GM23338 (cell line): ENCODE measurements at regions not wholly inside any gene's neighbourhood (a gene's known extent, or its start where the extent isn't known, plus 50 kb on each side); places are given as distances from the start of the nearest gene placed in this dataset.

ENCODE experiments used
- ATAC-seq: fragments of 200-7000 bp; cut with Tn5 transposase; 3 replicates; pipeline ENCODE4 v1.9.1; 2020
- DNase-seq: peaks from one replicate; pipeline ENCODE4 v3.0.0-alpha.2; 2015; ENCODE audit warnings: low spot score
- H2AFZ ChIP-seq: fragments of 200-600 bp; sonication (generic); 2 replicates; pipeline ENCODE4 v1.8.0; 2016; ENCODE audit warnings: antibody characterized with exemption, mild to moderate bottlenecking, moderate library complexity
- H3F3A ChIP-seq: fragments of 200-600 bp; sonication (generic); replicated peaks from 2 replicates; pipeline ENCODE4 v1.8.0; 2017; ENCODE audit warnings: antibody characterized with exemption, mixed run types, low read depth
- H3K27ac ChIP-seq: fragments of 200-600 bp; sonication (generic); 2 replicates; pipeline ENCODE4 v1.6.1; 2016; ENCODE audit warnings: low read depth
- H3K27me3 ChIP-seq: fragments of 200-600 bp; sonication (generic); 2 replicates; pipeline ENCODE4 v1.8.0; 2016; ENCODE audit warnings: mild to moderate bottlenecking, mixed run types, moderate library complexity; ENCODE audit not compliant: insufficient read depth
- H3K36me3 ChIP-seq: fragments of 200-600 bp; sonication (generic); 2 replicates; pipeline ENCODE4 v1.8.0; 2016; ENCODE audit warnings: mild to moderate bottlenecking; ENCODE audit not compliant: insufficient read depth
- H3K4me1 ChIP-seq: fragments of 200-600 bp; sonication (generic); 2 replicates; pipeline ENCODE4 v1.8.0; 2016; ENCODE audit warnings: mild to moderate bottlenecking, moderate library complexity; ENCODE audit not compliant: insufficient read depth
- H3K4me2 ChIP-seq: fragments of 200-600 bp; sonication (generic); 2 replicates; pipeline ENCODE4 v1.7.1; 2017; ENCODE audit warnings: mixed run types
- H3K4me3 ChIP-seq: fragments of 200-600 bp; sonication (generic); 2 replicates; pipeline ENCODE4 v1.6.1; 2016; ENCODE audit warnings: mixed run types
- H3K79me2 ChIP-seq: fragments of 200-600 bp; sonication (generic); replicated peaks from 2 replicates; pipeline ENCODE4 v1.8.0; 2017; ENCODE audit warnings: mild to moderate bottlenecking; ENCODE audit not compliant: insufficient read depth
- H3K9me2 ChIP-seq: fragments of 200-600 bp; sonication (generic); 2 replicates; pipeline ENCODE4 v1.8.0; 2017; ENCODE audit not compliant: insufficient read depth
- H4K20me1 ChIP-seq: fragments of 200-600 bp; sonication (generic); replicated peaks from 2 replicates; pipeline ENCODE4 v1.8.0; 2017; ENCODE audit warnings: mild to moderate bottlenecking; ENCODE audit not compliant: insufficient read depth
- H3K27ac Mint-ChIP-seq: 2 replicates; pipeline ENCODE4 v1.8.0; 2020; ENCODE audit warnings: inconsistent platforms, mild to moderate bottlenecking, moderate library complexity, mixed read lengths
- H3K27me3 Mint-ChIP-seq: 3 replicates; pipeline ENCODE4 v1.8.0; 2022; ENCODE audit warnings: low read depth, mild to moderate bottlenecking, moderate library complexity, mixed read lengths, inconsistent platforms; ENCODE audit not compliant: insufficient read depth, poor library complexity
- H3K36me3 Mint-ChIP-seq: 3 replicates; pipeline ENCODE4 v1.8.0; 2021; ENCODE audit warnings: low read depth, mild to moderate bottlenecking, inconsistent platforms, moderate library complexity, mixed read lengths
- H3K4me1 Mint-ChIP-seq: 3 replicates; pipeline ENCODE4 v1.8.0; 2020; ENCODE audit warnings: mild to moderate bottlenecking, inconsistent platforms, mixed read lengths
- H3K4me3 Mint-ChIP-seq: 3 replicates; pipeline ENCODE4 v1.8.0; 2021; ENCODE audit warnings: moderate library complexity, mild to moderate bottlenecking, inconsistent platforms, mixed read lengths
- H3K9me3 Mint-ChIP-seq: 3 replicates; pipeline ENCODE4 v1.8.0; 2020; ENCODE audit warnings: moderate library complexity, mild to moderate bottlenecking, inconsistent platforms, mixed read lengths
- CREB1 ChIP-seq: fragments of 250-450 bp; sonication (Bioruptor Pico); IDR thresholded peaks from 2 replicates; pipeline ENCODE4 v1.5.0; 2020; ENCODE audit warnings: low read depth, mild to moderate bottlenecking, moderate library complexity
- CTCF ChIP-seq, 2 experiments: fragments of 200-600 bp in 1 of 2; sonication (generic) in 1 of 2; conservative IDR thresholded peaks; 2 replicates each; pipeline versions ENCODE4 v1.5.1 to v1.6.1; 2016 to 2017; ENCODE audit warnings: antibody characterized with exemption in 2 of 2, low read depth in 2 of 2, mild to moderate bottlenecking in 2 of 2, moderate library complexity in 1 of 2
- EZH2phosphoT487 ChIP-seq: fragments of 200-600 bp; sonication (generic); IDR thresholded peaks from one replicate; pipeline ENCODE4 v1.8.1; 2018; ENCODE audit warnings: antibody characterized with exemption; ENCODE audit not compliant: unreplicated experiment
- JUNB ChIP-seq: IDR thresholded peaks from one replicate; pipeline ENCODE4 v1.6.1; 2016; ENCODE audit warnings: antibody characterized with exemption; ENCODE audit not compliant: unreplicated experiment
- POLR2AphosphoS5 ChIP-seq: IDR thresholded peaks from 2 replicates; pipeline ENCODE4 v1.6.1; 2016; ENCODE audit warnings: antibody characterized with exemption, low read depth
- REST ChIP-seq: IDR thresholded peaks from one replicate; pipeline ENCODE4 v1.6.1; 2018; ENCODE audit warnings: antibody characterized with exemption; ENCODE audit not compliant: unreplicated experiment
- STAT1 ChIP-seq: IDR thresholded peaks from one replicate; pipeline ENCODE4 v1.6.1; 2016; ENCODE audit warnings: antibody characterized with exemption; ENCODE audit not compliant: unreplicated experiment
- ZNF114 ChIP-seq: fragments of 250-450 bp; sonication (Bioruptor Pico); IDR thresholded peaks from 2 replicates; pipeline ENCODE4 v1.5.0; 2020; ENCODE audit warnings: mild to moderate bottlenecking, moderate library complexity
- ZNF331 ChIP-seq: fragments of 250-450 bp; sonication (Bioruptor Pico); IDR thresholded peaks from 2 replicates; pipeline ENCODE4 v1.5.0; 2020; ENCODE audit warnings: low read depth, mild to moderate bottlenecking, moderate library complexity
- ZNF462 ChIP-seq: fragments of 250-450 bp; sonication (Bioruptor Pico); IDR thresholded peaks from 2 replicates; pipeline ENCODE4 v1.5.0; 2020; ENCODE audit warnings: mild to moderate bottlenecking, moderate library complexity

GRCh38 chr4:178192611-178193010 lies 750.4 kb upstream of the AGA start (continued):
- TF ChIP-seq ZNF462 (CRISPR knock-in tag) = no peak

- H3K36me3 Mint-ChIP-seq = 0 out of 3 replicates have a peak, but pooled peaks cover 4% of the 10 kb centered on the region
- Histone ChIP-seq H3K79me2 (no peaks in the 10 kb centered on the region), H3K9me2 (0 out of 2 replicates have a peak, but pooled peaks cover 3% of the 10 kb centered on the region), H3K36me3 (no peaks in the 10 kb centered on the region), H3K4me1 (no peaks in the 10 kb centered on the region), H3K4me3 (no peak overlapping the region), H4K20me1 (no peaks in the 10 kb centered on the region), H2AFZ (no peak overlapping the region), H3K27me3 (no peaks in the 10 kb centered on the region), H3K4me2 (no peak overlapping the region), H3F3A (no peaks in the 10 kb centered on the region), H3K27ac (no peak overlapping the region)
- H3K4me1 Mint-ChIP-seq = no peaks in the 10 kb centered on the region
- H3K4me3 Mint-ChIP-seq = no peak overlapping the region
- DNase-seq (no peak), ATAC-seq (no peak)
- no peaks in the 10 kb centered on the region for H3K27me3 Mint-ChIP-seq
- no peak overlapping the region for H3K27ac Mint-ChIP-seq
- peaks cover 6% of the 10 kb centered on the region; the same call in 2 of the 3 replicates for H3K9me3 Mint-ChIP-seq
- TF ChIP-seq EZH2phosphoT487 (no peak), CTCF (conservative IDR thresholded peaks at IDR 0.05; ENCODE audit: low read depth in 2 of 2) (no peak), REST (no peak), POLR2AphosphoS5 (no peak), JUNB (no peak), ZNF114 (no peak), CREB1 (CRISPR knock-in tag) (no peak), STAT1 (no peak), ZNF331 (CRISPR knock-in tag) (no peak)
These were observed 754.6 kb upstream of the AGA start for GRCh38 chr4:178196751-178197374.
